ENCODE measurements at regions not wholly inside any gene's neighbourhood (a gene's known extent, or its start where the extent isn't known, plus 50 kb on each side); places are given as distances from the start of the nearest gene placed in this dataset.

DNA sequence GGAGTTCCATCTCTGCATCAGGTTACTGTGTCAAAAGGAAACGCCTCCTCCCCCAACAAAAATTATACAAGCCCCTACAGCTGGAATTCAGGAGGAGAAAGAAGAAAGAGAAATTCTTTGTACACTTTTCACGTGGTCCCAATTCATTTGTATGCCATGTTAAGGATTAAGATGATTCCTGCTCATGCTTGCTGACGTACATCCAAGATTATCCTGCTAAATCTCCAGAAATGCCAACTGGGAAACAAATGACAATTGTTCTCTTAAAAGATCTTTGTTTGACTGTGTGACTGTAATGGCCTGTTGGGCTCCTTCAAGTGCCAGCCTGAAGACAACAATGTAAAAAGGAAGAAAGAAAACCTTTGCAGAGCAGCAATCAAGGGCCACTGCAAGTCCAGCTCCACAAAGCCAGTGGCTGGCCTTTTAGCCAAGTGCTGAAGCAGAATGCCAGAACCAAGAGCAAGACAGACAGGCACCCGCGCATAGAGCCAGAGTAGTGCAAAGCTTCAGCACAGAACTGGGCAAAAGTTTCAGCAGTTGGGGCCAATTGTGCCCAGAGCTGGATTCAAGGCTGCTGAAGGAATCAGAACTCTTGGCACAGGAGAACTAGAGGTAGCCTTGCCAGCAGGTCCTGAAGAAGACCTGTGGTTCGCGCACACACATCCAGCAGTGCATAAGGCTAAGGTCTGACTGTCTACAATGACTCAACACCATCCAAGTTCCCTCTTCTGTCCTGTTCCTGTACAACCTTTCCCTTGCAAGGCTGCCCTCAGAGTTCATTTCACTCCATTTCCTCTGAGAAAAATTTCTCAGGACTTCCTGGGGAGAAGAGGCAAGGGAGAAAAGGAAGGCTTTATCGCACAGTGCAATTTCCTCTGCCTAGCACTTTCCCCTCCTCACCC is 209.7 kb upstream of the BMP4 start:
- no peaks in the 10 kb centered on the region for H3K79me2 ChIP-seq (ENCODE audit: control insufficient read depth in 1 of 2, insufficient read depth in 2 of 2, low read length in 2 of 2)
- H2BK120ac ChIP-seq (replicated peaks; ENCODE audit: low read depth, low read length) = no peak overlapping the region
- H3K23ac ChIP-seq (ENCODE audit: insufficient read length) = no peak overlapping the region
- no peaks in the 10 kb centered on the region for H3K9me3 ChIP-seq (ENCODE audit: insufficient read depth in 2 of 2, low read depth in 1 of 2, low read length in 1 of 2)
- H3K27ac ChIP-seq (ENCODE audit: low read depth, low read length) = no peak overlapping the region
- H3K9ac ChIP-seq (replicated peaks in 1 of 4; ENCODE audit: extremely low read depth in 1 of 4, low read depth in 3 of 4, low read length in 3 of 4) = no peak overlapping the region
- POLR2A ChIA-PET (ENCODE audit: partially characterized antibody) = interaction anchor here (1.4 kb wide), 1 partner anchor 25 kb away, joined by 3 read pairs; no protein-coding TSS in a partner anchor
- H2BK12ac ChIP-seq (ENCODE audit: low read depth, low read length) = no peak overlapping the region
- FAIRE-seq (no peak), DNase-seq (ENCODE audit: low read depth in 1 of 2, low spot score in 2 of 2) (no peak)
- no peaks in the 10 kb centered on the region for H3K27me3 ChIP-seq (replicated peaks in 1 of 4; ENCODE audit: control insufficient read depth in 3 of 4, extremely low read depth in 1 of 4, insufficient read depth in 3 of 4, low read length in 3 of 4)
- no peak overlapping the region for H4K8ac ChIP-seq (ENCODE audit: extremely low read depth, insufficient read depth, low read length)
- no peaks in the 10 kb centered on the region for H4K20me1 ChIP-seq (replicated peaks in 1 of 2; ENCODE audit: control insufficient read depth in 1 of 2, insufficient read depth in 2 of 2, low read length in 2 of 2)
- H3K4ac ChIP-seq (replicated peaks; ENCODE audit: insufficient read length, low read depth, low read length) = no peak overlapping the region
- H2BK5ac ChIP-seq (ENCODE audit: low read depth, low read length) = no peak overlapping the region
- no peaks in the 10 kb centered on the region for H3K23me2 ChIP-seq (ENCODE audit: low read depth, low read length)
- no peak overlapping the region for H3K14ac ChIP-seq (ENCODE audit: insufficient read length)
- no peaks in the 10 kb centered on the region for H3K36me3 ChIP-seq (ENCODE audit: control insufficient read depth in 2 of 4, insufficient read depth in 4 of 4, low read length in 3 of 4)
- CTCF ChIA-PET (ENCODE audit: partially characterized antibody) = interaction anchor here (0.7 to 4.0 kb wide), 4 partner anchors 9 to 208 kb away, joined by 3 to 28 read pairs (median 3); no protein-coding TSS in a partner anchor
- no peaks in the 10 kb centered on the region for H3K79me1 ChIP-seq (ENCODE audit: low read depth, low read length)
- H2AFZ ChIP-seq (ENCODE audit: low read length) = no peak overlapping the region
- no peak overlapping the region for H4K5ac ChIP-seq (ENCODE audit: insufficient read length, low read depth, low read length)
- no peak overlapping the region for H2BK15ac ChIP-seq (ENCODE audit: low read length)
- H4K91ac ChIP-seq (replicated peaks; ENCODE audit: insufficient read length, low read length) = no peak overlapping the region
- no peak overlapping the region for H3K4me2 ChIP-seq (ENCODE audit: insufficient read depth in 1 of 2, low read depth in 2 of 2, low read length in 2 of 2)
- 86% methylated on average over 8 of the region's 8 CpGs; no CpG with 5 or more reads in 1 of the 2 experiments for WGBS, 2 experiments (ENCODE audit: extremely low coverage in 1 of 2, insufficient coverage in 1 of 2, insufficient read length in 1 of 2, insufficient replicate concordance in 2 of 2, low coverage in 1 of 2, low lambda C conversion rate in 2 of 2, missing lambda C conversion rate in 1 of 2)
- H2BK20ac ChIP-seq (ENCODE audit: low read length) = no peak overlapping the region
- no peak overlapping the region for H3K4me3 ChIP-seq (ENCODE audit: extremely low read depth in 1 of 4, insufficient read depth in 2 of 4, low read depth in 3 of 4, low read length in 4 of 4)
- H3K18ac ChIP-seq (ENCODE audit: extremely low read depth, low read length) = no peak overlapping the region
- H3K4me1 ChIP-seq (replicated peaks in 1 of 4; ENCODE audit: control insufficient read depth in 3 of 4, insufficient read depth in 4 of 4, low read length in 3 of 4) = peaks cover 0 to 6% (median 4%) of the 10 kb centered on the region in 4 experiments; a peak in 3 of 7 replicates
- no peak overlapping the region for H3K56ac ChIP-seq (replicated peaks; ENCODE audit: insufficient read length, low read depth, low read length)
- no peak overlapping the region for H2AK5ac ChIP-seq (ENCODE audit: low read depth, low read length)
- TF ChIP-seq NRF1 (IDR thresholded peaks at IDR 0.05; ENCODE audit: low read depth, low read length) (no peak), TBP (IDR thresholded peaks at IDR 0.05; ENCODE audit: low read depth, low read length) (no peak), MAFK (IDR thresholded peaks at IDR 0.05; ENCODE audit: low read depth, low read length) (no peak), KDM1A (IDR thresholded peaks at IDR 0.05; ENCODE audit: borderline replicate concordance, low read length) (no peak), CREB1 (IDR thresholded peaks at IDR 0.05) (no peak)
- TF ChIP-seq, protein P1, sequence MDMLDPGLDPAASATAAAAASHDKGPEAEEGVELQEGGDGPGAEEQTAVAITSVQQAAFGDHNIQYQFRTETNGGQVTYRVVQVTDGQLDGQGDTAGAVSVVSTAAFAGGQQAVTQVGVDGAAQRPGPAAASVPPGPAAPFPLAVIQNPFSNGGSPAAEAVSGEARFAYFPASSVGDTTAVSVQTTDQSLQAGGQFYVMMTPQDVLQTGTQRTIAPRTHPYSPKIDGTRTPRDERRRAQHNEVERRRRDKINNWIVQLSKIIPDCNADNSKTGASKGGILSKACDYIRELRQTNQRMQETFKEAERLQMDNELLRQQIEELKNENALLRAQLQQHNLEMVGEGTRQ (IDR thresholded peaks at IDR 0.05; ENCODE audit: low read length) = no peak
- TF ChIP-seq, protein P2, sequence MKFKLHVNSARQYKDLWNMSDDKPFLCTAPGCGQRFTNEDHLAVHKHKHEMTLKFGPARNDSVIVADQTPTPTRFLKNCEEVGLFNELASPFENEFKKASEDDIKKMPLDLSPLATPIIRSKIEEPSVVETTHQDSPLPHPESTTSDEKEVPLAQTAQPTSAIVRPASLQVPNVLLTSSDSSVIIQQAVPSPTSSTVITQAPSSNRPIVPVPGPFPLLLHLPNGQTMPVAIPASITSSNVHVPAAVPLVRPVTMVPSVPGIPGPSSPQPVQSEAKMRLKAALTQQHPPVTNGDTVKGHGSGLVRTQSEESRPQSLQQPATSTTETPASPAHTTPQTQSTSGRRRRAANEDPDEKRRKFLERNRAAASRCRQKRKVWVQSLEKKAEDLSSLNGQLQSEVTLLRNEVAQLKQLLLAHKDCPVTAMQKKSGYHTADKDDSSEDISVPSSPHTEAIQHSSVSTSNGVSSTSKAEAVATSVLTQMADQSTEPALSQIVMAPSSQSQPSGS (IDR thresholded peaks at IDR 0.05; ENCODE audit: low read length) = no peak
